ENCODE measurements at regions not wholly inside any gene's neighbourhood (a gene's known extent, or its start where the extent isn't known, plus 50 kb on each side); places are given as distances from the start of the nearest gene placed in this dataset.

GRCh38 chr13:73635166-73635787, 498.9 kb downstream of the KLF12 start:
- no peak for DNase-seq (ENCODE audit: extremely low spot score)

GRCh38 chr13:73633817-73634460, 500.3 kb downstream of the KLF12 start:
- intact Hi-C loops (cut with DNase I) = no loop called here
- DNase-seq (ENCODE audit: extremely low spot score) = no peak
- Histone ChIP-seq H3K36me3 (no peaks in the 10 kb centered on the region), H3K4me1 (no peaks in the 10 kb centered on the region), H3K27me3 (no peaks in the 10 kb centered on the region), H3K27ac (replicated peaks in 1 of 4) (no peak overlapping the region), H3K9me3 (no peaks in the 10 kb centered on the region), H3K4me3 (no peak overlapping the region)
- TF ChIP-seq POLR2AphosphoS5 (IDR thresholded peaks at IDR 0.05) (no peak), CTCF (IDR thresholded peaks at IDR 0.05) (no peak), EP300 (IDR thresholded peaks at IDR 0.05) (no peak), POLR2A (IDR thresholded peaks at IDR 0.05; ENCODE audit: low read depth) (no peak)
- 55% methylated on average over 4 of the region's 4 CpGs for WGBS

More at GRCh38 chr13:73635166-73635787, 498.9 kb downstream of the KLF12 start:
- WGBS = 86% methylated on average over 5 of the region's 5 CpGs
- no peaks in the 10 kb centered on the region for H3K36me3 ChIP-seq
- H3K27me3 ChIP-seq = no peaks in the 10 kb centered on the region
- intact Hi-C loops (cut with DNase I) = no loop called here
- no peaks in the 10 kb centered on the region for H3K9me3 ChIP-seq
- H3K4me3 ChIP-seq = no peak overlapping the region
- H3K27ac ChIP-seq (replicated peaks in 1 of 4) = no peak overlapping the region
- TF ChIP-seq CTCF (IDR thresholded peaks at IDR 0.05) (no peak), EP300 (IDR thresholded peaks at IDR 0.05) (no peak), POLR2A (IDR thresholded peaks at IDR 0.05; ENCODE audit: low read depth) (no peak), POLR2AphosphoS5 (IDR thresholded peaks at IDR 0.05) (no peak)
- no peaks in the 10 kb centered on the region for H3K4me1 ChIP-seq

GRCh38 chr13:73631411-73631810, 502.8 kb downstream of the KLF12 start:
- Histone ChIP-seq H3K4me3 (no peak overlapping the region), H3K27ac (replicated peaks in 1 of 4) (no peak overlapping the region), H3K36me3 (no peaks in the 10 kb centered on the region), H3K4me1 (no peaks in the 10 kb centered on the region), H3K9me3 (no peaks in the 10 kb centered on the region), H3K27me3 (no peaks in the 10 kb centered on the region)
- no peak for TF ChIP-seq POLR2AphosphoS5 (IDR thresholded peaks at IDR 0.05)
- no peak for TF ChIP-seq EP300 (IDR thresholded peaks at IDR 0.05)
- TF ChIP-seq CTCF (IDR thresholded peaks at IDR 0.05) = no peak
- TF ChIP-seq POLR2A (IDR thresholded peaks at IDR 0.05; ENCODE audit: low read depth) = no peak
- WGBS = 62% methylated on average over 5 of the region's 5 CpGs
- intact Hi-C loops (cut with DNase I) = no loop called here
- DNase-seq (ENCODE audit: extremely low spot score) = no peak

GRCh38 chr13:73625562-73626339, 508.5 kb downstream of the KLF12 start:
- Histone ChIP-seq H3K4me1 (no peaks in the 10 kb centered on the region), H3K27ac (replicated peaks in 1 of 4) (no peak overlapping the region), H3K36me3 (no peaks in the 10 kb centered on the region), H3K27me3 (no peaks in the 10 kb centered on the region), H3K9me3 (no peaks in the 10 kb centered on the region), H3K4me3 (no peak overlapping the region)
- no peak for DNase-seq (ENCODE audit: extremely low spot score)
- intact Hi-C loops (cut with DNase I) = no loop called here
- 88% methylated on average over 8 of the region's 8 CpGs for WGBS
- TF ChIP-seq EP300 (IDR thresholded peaks at IDR 0.05) (no peak), CTCF (IDR thresholded peaks at IDR 0.05) (no peak), POLR2A (IDR thresholded peaks at IDR 0.05; ENCODE audit: low read depth) (no peak), POLR2AphosphoS5 (IDR thresholded peaks at IDR 0.05) (no peak)

All from esophagus muscularis mucosa (tissue), 4 donors.